PC-3 (cell line): ENCODE measurements at regions not wholly inside any gene's neighbourhood (a gene's known extent, or its start where the extent isn't known, plus 50 kb on each side); places are given as distances from the start of the nearest gene placed in this dataset.

Experiments used
- EZH2phosphoT487 ChIP-seq: fragments of 300-600 bp; sonication (generic); IDR thresholded peaks from 2 replicates; pipeline ENCODE4 v1.6.1; 2018; ENCODE audit warnings: mild to moderate bottlenecking, antibody characterized with exemption, low read length, borderline replicate concordance
- TF ChIP-seq, protein P1 (sequence below): fragments of 300-600 bp; sonication (generic); conservative IDR thresholded peaks from 2 replicates; pipeline ENCODE4 v1.5.1; 2017; ENCODE audit warnings: antibody characterized with exemption, low read depth, mild to moderate bottlenecking, low read length

DNA sequence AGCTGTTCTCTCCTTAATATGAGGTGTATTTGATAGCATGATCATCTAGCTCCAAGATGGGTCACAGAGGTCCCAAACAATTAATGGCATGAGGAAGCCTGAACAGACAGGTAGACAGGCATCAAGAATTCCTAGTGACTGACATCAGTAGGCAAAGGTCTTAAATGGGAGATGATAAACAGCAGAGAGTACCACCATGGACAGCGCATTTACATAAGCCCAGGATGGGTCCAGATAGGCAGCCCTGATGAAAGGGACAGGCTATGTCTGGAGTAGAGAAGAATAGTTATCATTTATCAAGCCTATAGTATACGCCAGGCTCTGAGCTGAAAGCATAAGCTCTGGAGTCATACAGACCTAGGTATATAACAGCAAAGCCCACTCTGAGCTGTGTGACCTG is 434.7 kb upstream of the SETBP1 start:
- TF ChIP-seq, protein P1, sequence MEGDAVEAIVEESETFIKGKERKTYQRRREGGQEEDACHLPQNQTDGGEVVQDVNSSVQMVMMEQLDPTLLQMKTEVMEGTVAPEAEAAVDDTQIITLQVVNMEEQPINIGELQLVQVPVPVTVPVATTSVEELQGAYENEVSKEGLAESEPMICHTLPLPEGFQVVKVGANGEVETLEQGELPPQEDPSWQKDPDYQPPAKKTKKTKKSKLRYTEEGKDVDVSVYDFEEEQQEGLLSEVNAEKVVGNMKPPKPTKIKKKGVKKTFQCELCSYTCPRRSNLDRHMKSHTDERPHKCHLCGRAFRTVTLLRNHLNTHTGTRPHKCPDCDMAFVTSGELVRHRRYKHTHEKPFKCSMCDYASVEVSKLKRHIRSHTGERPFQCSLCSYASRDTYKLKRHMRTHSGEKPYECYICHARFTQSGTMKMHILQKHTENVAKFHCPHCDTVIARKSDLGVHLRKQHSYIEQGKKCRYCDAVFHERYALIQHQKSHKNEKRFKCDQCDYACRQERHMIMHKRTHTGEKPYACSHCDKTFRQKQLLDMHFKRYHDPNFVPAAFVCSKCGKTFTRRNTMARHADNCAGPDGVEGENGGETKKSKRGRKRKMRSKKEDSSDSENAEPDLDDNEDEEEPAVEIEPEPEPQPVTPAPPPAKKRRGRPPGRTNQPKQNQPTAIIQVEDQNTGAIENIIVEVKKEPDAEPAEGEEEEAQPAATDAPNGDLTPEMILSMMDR, result no peak
- no peak for TF ChIP-seq EZH2phosphoT487
